Activated naive CD4-positive, alpha-beta T cell treated with anti-CD3 and anti-CD28 coated beads, Interleukin-2, amount 50 U/mL, for 72 hours (primary cell): ENCODE measurements at regions not wholly inside any gene's neighbourhood (a gene's known extent, or its start where the extent isn't known, plus 50 kb on each side); places are given as distances from the start of the nearest gene placed in this dataset.

Experiments
- ATAC-seq, 2 donors: fragments of 150-1000 bp; cut with Tn5 transposase; 2 replicates each; pipeline ENCODE4 v1.10.0; 2021; ENCODE audit warnings: mild to moderate bottlenecking in 2 of 2, moderate library complexity in 2 of 2
- DNase-seq, 2 donors: peaks; one replicate each; pipeline ENCODE4 v3.0.0; 2021 to 2022; ENCODE audit warnings: low spot score in 2 of 2
- H3K27ac Mint-ChIP-seq, 2 donors: one replicate each; pipeline ENCODE4 v1.8.0; 2022; ENCODE audit warnings: mild to moderate bottlenecking in 2 of 2, mixed read lengths in 2 of 2
- H3K36me3 Mint-ChIP-seq, 2 donors: one replicate each; pipeline ENCODE4 v1.8.0; 2022; ENCODE audit warnings: mixed read lengths in 2 of 2
- H3K9me3 Mint-ChIP-seq, 2 donors: one replicate each; pipeline ENCODE4 v1.8.0; 2022; ENCODE audit warnings: mixed read lengths in 2 of 2

GRCh38 chr16:80051040-80051439, 450.5 kb upstream of the MAF start:
- H3K9me3 Mint-ChIP-seq = peaks cover 0 to 4% of the 10 kb centered on the region in 2 donors
- H3K36me3 Mint-ChIP-seq = no peaks in the 10 kb centered on the region
- no peak for DNase-seq
- ATAC-seq = no peak
- no peak overlapping the region for H3K27ac Mint-ChIP-seq

- Mint-ChIP-seq H3K27ac (no peak overlapping the region), H3K9me3 (peaks cover 0 to 4% of the 10 kb centered on the region in 2 donors), H3K36me3 (no peaks in the 10 kb centered on the region)
- ATAC-seq (no peak), DNase-seq (no peak)
These were observed 447.7 kb upstream of the MAF start for GRCh38 chr16:80048250-80048649.

- Mint-ChIP-seq H3K27ac (no peak overlapping the region), H3K36me3 (peaks cover 0 to 3% of the 10 kb centered on the region in 2 donors), H3K9me3 (peaks cover 0 to 4% of the 10 kb centered on the region in 2 donors)
- DNase-seq (no peak), ATAC-seq (no peak)
These were observed 447.3 kb upstream of the MAF start for GRCh38 chr16:80047842-80048241.

GRCh38 chr16:80046848-80047247, 446.3 kb upstream of the MAF start:
- ATAC-seq = no peak
- Mint-ChIP-seq H3K27ac (no peak overlapping the region), H3K36me3 (peaks cover 0 to 5% of the 10 kb centered on the region in 2 donors), H3K9me3 (peaks cover 0 to 4% of the 10 kb centered on the region in 2 donors)
- no peak for DNase-seq

GRCh38 chr16:80046261-80046660, 445.7 kb upstream of the MAF start:
- DNase-seq (no peak), ATAC-seq (no peak)
- Mint-ChIP-seq H3K9me3 (peaks cover 0 to 4% of the 10 kb centered on the region in 2 donors), H3K27ac (no peak overlapping the region), H3K36me3 (peaks cover 0 to 5% of the 10 kb centered on the region in 2 donors)

- H3K36me3 Mint-ChIP-seq = peaks cover 0 to 5% of the 10 kb centered on the region in 2 donors
These were observed 445.3 kb upstream of the MAF start for GRCh38 chr16:80045861-80046260.

GRCh38 chr16:80041410-80041809, 440.9 kb upstream of the MAF start:
- Mint-ChIP-seq H3K27ac (no peak overlapping the region), H3K36me3 (peaks cover 0 to 5% of the 10 kb centered on the region in 2 donors), H3K9me3 (no peaks in the 10 kb centered on the region)
- DNase-seq (no peak), ATAC-seq (no peak)

More at GRCh38 chr16:80045861-80046260, 445.3 kb upstream of the MAF start:
- ATAC-seq = no peak
- DNase-seq = no peak
- Mint-ChIP-seq H3K27ac (no peak overlapping the region), H3K9me3 (peaks cover 0 to 4% of the 10 kb centered on the region in 2 donors)

- DNase-seq = no peak
- ATAC-seq = no peak
- Mint-ChIP-seq H3K36me3 (peaks cover 0 to 5% of the 10 kb centered on the region in 2 donors), H3K9me3 (peaks cover 0 to 4% of the 10 kb centered on the region in 2 donors), H3K27ac (no peak overlapping the region)
These were observed 440.3 kb upstream of the MAF start for GRCh38 chr16:80040814-80041213.

- peaks cover 0 to 5% of the 10 kb centered on the region in 2 donors for H3K36me3 Mint-ChIP-seq
- no peak overlapping the region for H3K27ac Mint-ChIP-seq
- DNase-seq (no peak), ATAC-seq (no peak)
- peaks cover 0 to 4% of the 10 kb centered on the region in 2 donors for H3K9me3 Mint-ChIP-seq
These were observed 439.9 kb upstream of the MAF start for GRCh38 chr16:80040413-80040812.

GRCh38 chr16:80039777-80040176, 439.2 kb upstream of the MAF start:
- DNase-seq = no peak
- H3K9me3 Mint-ChIP-seq = peaks cover 0 to 4% of the 10 kb centered on the region in 2 donors
- no peak overlapping the region for H3K27ac Mint-ChIP-seq
- peaks cover 0 to 5% of the 10 kb centered on the region in 2 donors for H3K36me3 Mint-ChIP-seq
- ATAC-seq = no peak

GRCh38 chr16:80038566-80038965, 438.0 kb upstream of the MAF start:
- Mint-ChIP-seq H3K27ac (no peak overlapping the region), H3K36me3 (peaks cover 0 to 9% of the 10 kb centered on the region in 2 donors), H3K9me3 (peaks cover 0 to 4% of the 10 kb centered on the region in 2 donors)
- ATAC-seq (no peak), DNase-seq (no peak)

GRCh38 chr16:80034948-80035663, 434.6 kb upstream of the MAF start:
- peaks cover 5 to 13% of the 10 kb centered on the region in 2 donors for H3K9me3 Mint-ChIP-seq
- no peak overlapping the region for H3K27ac Mint-ChIP-seq
- ATAC-seq (no peak), DNase-seq (no peak)
- peaks cover 0 to 4% of the 10 kb centered on the region in 2 donors for H3K36me3 Mint-ChIP-seq

- H3K27ac Mint-ChIP-seq = no peak overlapping the region
- H3K36me3 Mint-ChIP-seq = peaks cover 0 to 4% of the 10 kb centered on the region in 2 donors
- DNase-seq = no peak
- peaks cover 5 to 13% of the 10 kb centered on the region in 2 donors for H3K9me3 Mint-ChIP-seq
- ATAC-seq = no peak
These were observed 433.9 kb upstream of the MAF start for GRCh38 chr16:80034469-80034826.

GRCh38 chr16:80033783-80034468, 433.4 kb upstream of the MAF start:
- Mint-ChIP-seq H3K36me3 (peaks cover 0 to 4% of the 10 kb centered on the region in 2 donors), H3K9me3 (peaks cover 5 to 13% of the 10 kb centered on the region in 2 donors), H3K27ac (no peak overlapping the region)
- no peak for DNase-seq
- ATAC-seq = no peak

- Mint-ChIP-seq H3K36me3 (peaks cover 0 to 4% of the 10 kb centered on the region in 2 donors), H3K27ac (no peak overlapping the region), H3K9me3 (peaks cover 5 to 9% of the 10 kb centered on the region in 2 donors)
- DNase-seq (no peak), ATAC-seq (no peak)
These were observed 429.4 kb upstream of the MAF start for GRCh38 chr16:80029761-80030481.

GRCh38 chr16:80029381-80029630, 428.8 kb upstream of the MAF start:
- no peak overlapping the region for H3K27ac Mint-ChIP-seq
- no peak for ATAC-seq

More at GRCh38 chr16:80029381-80029630, 428.8 kb upstream of the MAF start:
- Mint-ChIP-seq H3K9me3 (peaks cover 5 to 9% of the 10 kb centered on the region in 2 donors), H3K36me3 (peaks cover 0 to 4% of the 10 kb centered on the region in 2 donors)
- no peak for DNase-seq
